Uterus (tissue), 3 donors: ENCODE measurements at regions not wholly inside any gene's neighbourhood (a gene's known extent, or its start where the extent isn't known, plus 50 kb on each side); places are given as distances from the start of the nearest gene placed in this dataset.

Experiments
- DNase-seq, 2 donors: peaks; one replicate each; pipeline ENCODE4 v3.0.0-alpha.2; 2019 to 2020
- H3K27ac ChIP-seq, 2 donors: fragments of 200-600 bp; sonication (generic); 1 replicate in 1 of 2; 2 replicates in 1 of 2; pipeline ENCODE4 v1.5.1; 2016 to 2018
- H3K27me3 ChIP-seq, 2 donors: fragments of 200-600 bp; sonication (generic); one replicate each; pipeline ENCODE4 v1.5.1; 2018 to 2019; ENCODE audit warnings: control low read depth in 1 of 2
- H3K36me3 ChIP-seq, 2 donors: fragments of 200-600 bp; sonication (generic); one replicate each; pipeline ENCODE4 v1.5.1; 2019; ENCODE audit warnings: control low read depth in 1 of 2
- H3K4me1 ChIP-seq, 2 donors: fragments of 200-600 bp; sonication (generic); one replicate each; pipeline ENCODE4 v1.5.1; 2018 to 2019; ENCODE audit warnings: control low read depth in 1 of 2
- H3K4me3 ChIP-seq, 2 donors: fragments of 200-600 bp; sonication (generic); 1 replicate in 1 of 2; 2 replicates in 1 of 2; pipeline ENCODE4 v1.5.1; 2018 to 2019; ENCODE audit warnings: mild to moderate bottlenecking in 1 of 2
- H3K9me3 ChIP-seq, 2 donors: fragments of 200-600 bp; sonication (generic); one replicate each; pipeline ENCODE4 v1.5.1; 2019; ENCODE audit warnings: control low read depth in 1 of 2
- POLR2A ChIP-seq, 2 donors: fragments of 450-650 bp; IDR thresholded peaks; one replicate each; pipeline ENCODE4 v1.6.1; 2016; ENCODE audit warnings: antibody characterized with exemption in 2 of 2, mild to moderate bottlenecking in 1 of 2, moderate library complexity in 1 of 2
- intact Hi-C: fragments of 100-400 bp; cut with DNase I; formaldehyde crosslinking; loops from one replicate; pipeline ENCODE4 v1.15.1; 2023; ENCODE audit warnings: low total_unique reads
- TF ChIP-seq, protein P1 (sequence below), 4 experiments: fragments of 200-600 bp in 2 of 4; fragments of 450-650 bp in 2 of 4; sonication (generic) in 2 of 4; IDR thresholded peaks; one replicate each; pipeline ENCODE4 v1.5.1; 2016 to 2019; ENCODE audit warnings: antibody characterized with exemption in 4 of 4, mild to moderate bottlenecking in 2 of 4, moderate library complexity in 1 of 4
- donor health status: DM: yes; HTN: yes; CAD: no.

DNA sequence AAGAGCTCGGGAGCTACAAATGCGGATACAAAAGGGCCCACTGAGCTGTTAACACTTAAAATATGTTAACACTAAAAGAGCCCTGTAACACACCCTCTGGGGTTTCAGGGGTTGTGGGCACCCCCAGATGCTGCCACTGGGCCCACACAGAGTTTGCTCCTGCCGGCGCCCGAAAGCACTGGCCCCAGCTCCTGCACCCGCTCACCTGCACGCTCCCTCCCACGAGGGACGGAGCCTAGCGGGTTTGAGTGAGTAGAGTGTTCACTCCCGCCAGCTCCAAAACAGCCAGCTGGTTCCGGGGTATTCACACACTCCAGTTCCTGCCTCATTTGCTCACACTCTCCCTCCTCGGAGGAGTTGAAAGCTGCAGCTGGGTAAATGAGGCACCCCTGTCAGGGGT lies 357.7 kb downstream of the ETNK1 start:
- H3K9me3 ChIP-seq: no peaks in the 10 kb centered on the region
- no peak for DNase-seq
- intact Hi-C loops: no loop called here
- no peaks in the 10 kb centered on the region for H3K36me3 ChIP-seq
- TF ChIP-seq POLR2A (IDR thresholded peaks at IDR 0.05): no peak
- TF ChIP-seq, protein P1, sequence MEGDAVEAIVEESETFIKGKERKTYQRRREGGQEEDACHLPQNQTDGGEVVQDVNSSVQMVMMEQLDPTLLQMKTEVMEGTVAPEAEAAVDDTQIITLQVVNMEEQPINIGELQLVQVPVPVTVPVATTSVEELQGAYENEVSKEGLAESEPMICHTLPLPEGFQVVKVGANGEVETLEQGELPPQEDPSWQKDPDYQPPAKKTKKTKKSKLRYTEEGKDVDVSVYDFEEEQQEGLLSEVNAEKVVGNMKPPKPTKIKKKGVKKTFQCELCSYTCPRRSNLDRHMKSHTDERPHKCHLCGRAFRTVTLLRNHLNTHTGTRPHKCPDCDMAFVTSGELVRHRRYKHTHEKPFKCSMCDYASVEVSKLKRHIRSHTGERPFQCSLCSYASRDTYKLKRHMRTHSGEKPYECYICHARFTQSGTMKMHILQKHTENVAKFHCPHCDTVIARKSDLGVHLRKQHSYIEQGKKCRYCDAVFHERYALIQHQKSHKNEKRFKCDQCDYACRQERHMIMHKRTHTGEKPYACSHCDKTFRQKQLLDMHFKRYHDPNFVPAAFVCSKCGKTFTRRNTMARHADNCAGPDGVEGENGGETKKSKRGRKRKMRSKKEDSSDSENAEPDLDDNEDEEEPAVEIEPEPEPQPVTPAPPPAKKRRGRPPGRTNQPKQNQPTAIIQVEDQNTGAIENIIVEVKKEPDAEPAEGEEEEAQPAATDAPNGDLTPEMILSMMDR (IDR thresholded peaks at IDR 0.05): no peak
- no peak overlapping the region for H3K4me3 ChIP-seq
- H3K27ac ChIP-seq: no peak overlapping the region
- H3K27me3 ChIP-seq: no peaks in the 10 kb centered on the region
- no peaks in the 10 kb centered on the region for H3K4me1 ChIP-seq

DNA sequence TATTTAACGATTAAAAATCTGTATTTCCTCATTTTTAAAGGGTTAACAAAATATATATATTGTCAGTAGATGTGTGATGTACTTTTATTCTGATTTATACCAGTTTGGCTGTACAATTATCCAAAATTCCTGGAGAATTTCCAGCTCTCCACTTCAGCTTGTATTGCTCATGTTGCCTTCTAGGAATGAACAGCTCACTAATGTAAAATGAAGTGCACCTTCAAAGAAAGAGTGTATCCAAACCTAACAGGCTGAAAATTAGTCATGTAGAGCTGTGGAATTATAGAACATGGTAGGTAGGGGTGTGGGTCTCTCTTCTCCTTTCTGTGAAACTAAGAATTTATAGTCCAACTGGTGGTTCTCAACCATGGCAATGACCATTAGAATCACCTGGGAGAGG lies 362.0 kb downstream of the ETNK1 start:
- no peaks in the 10 kb centered on the region for H3K9me3 ChIP-seq
- no peaks in the 10 kb centered on the region for H3K4me1 ChIP-seq
- H3K36me3 ChIP-seq: no peaks in the 10 kb centered on the region
- H3K27me3 ChIP-seq: no peaks in the 10 kb centered on the region
- intact Hi-C loops: no loop called here
- H3K4me3 ChIP-seq: no peak overlapping the region
- TF ChIP-seq, protein P1 (IDR thresholded peaks at IDR 0.05): no peak
- no peak for TF ChIP-seq POLR2A (IDR thresholded peaks at IDR 0.05)
- DNase-seq: no peak
- no peak overlapping the region for H3K27ac ChIP-seq

DNA sequence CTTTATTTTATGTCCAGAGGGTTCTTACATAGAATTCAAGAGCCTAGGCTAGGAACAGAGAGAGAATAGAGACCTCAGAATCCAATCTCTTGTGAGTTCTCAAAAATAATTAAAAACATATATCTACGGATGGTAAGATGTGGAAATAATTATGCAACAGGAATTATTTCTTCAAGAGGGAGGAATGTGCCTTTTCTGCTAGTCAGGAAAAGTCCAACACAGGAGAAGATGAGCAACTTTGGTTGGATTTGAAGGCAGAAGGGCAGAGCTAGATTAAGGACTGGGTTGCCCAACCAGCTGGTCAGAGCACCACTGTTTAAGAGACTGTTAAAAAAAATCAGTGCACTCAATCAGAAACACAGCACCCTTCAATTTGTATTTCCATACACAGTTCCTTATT lies 365.5 kb downstream of the ETNK1 start:
- intact Hi-C loops: no loop called here
- no peaks in the 10 kb centered on the region for H3K36me3 ChIP-seq

DNA sequence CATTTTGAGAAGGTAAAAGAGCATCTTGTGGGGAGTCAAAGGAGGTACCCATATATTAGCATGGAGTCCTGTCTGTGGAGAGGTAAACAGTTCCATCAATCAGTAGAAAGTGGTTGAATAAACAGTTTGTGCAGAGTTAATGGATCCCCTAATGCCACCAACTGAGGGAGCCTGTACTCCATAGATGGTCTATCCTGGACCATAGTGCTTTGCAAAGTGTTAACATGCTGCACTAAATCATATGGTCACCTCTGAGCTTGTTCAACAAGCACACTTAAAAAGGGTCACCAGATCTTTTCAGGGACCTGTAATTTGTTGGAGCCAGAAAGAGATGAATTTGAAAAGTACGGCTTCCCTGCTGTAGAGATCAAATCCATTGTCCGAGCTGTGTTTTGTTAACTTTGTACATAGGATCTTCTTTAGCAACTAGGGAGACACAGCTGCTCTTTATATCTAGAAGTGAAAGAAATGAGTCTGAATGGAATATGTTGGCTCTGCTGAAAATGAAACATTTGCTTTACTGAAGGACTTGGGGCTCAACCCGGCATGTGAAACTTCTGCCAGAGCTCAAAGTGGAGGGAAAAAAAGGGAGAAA lies 366.4 kb downstream of the ETNK1 start:
- no peaks in the 10 kb centered on the region for H3K36me3 ChIP-seq
- H3K27ac ChIP-seq: no peak overlapping the region
- intact Hi-C loops: no loop called here
- no peak for DNase-seq
- H3K4me1 ChIP-seq: no peaks in the 10 kb centered on the region
- no peak overlapping the region for H3K4me3 ChIP-seq
- TF ChIP-seq POLR2A (IDR thresholded peaks at IDR 0.05): no peak
- TF ChIP-seq, protein P1 (IDR thresholded peaks at IDR 0.05): no peak
- H3K9me3 ChIP-seq: no peaks in the 10 kb centered on the region
- no peaks in the 10 kb centered on the region for H3K27me3 ChIP-seq

More for the DNA sequence above, 365.5 kb downstream of the ETNK1 start:
- no peak for DNase-seq
- Histone ChIP-seq H3K4me3 (no peak overlapping the region), H3K4me1 (no peaks in the 10 kb centered on the region), H3K9me3 (no peaks in the 10 kb centered on the region), H3K27ac (no peak overlapping the region), H3K27me3 (no peaks in the 10 kb centered on the region)
- TF ChIP-seq, protein P1 (IDR thresholded peaks at IDR 0.05): no peak
- TF ChIP-seq POLR2A (IDR thresholded peaks at IDR 0.05): no peak

DNA sequence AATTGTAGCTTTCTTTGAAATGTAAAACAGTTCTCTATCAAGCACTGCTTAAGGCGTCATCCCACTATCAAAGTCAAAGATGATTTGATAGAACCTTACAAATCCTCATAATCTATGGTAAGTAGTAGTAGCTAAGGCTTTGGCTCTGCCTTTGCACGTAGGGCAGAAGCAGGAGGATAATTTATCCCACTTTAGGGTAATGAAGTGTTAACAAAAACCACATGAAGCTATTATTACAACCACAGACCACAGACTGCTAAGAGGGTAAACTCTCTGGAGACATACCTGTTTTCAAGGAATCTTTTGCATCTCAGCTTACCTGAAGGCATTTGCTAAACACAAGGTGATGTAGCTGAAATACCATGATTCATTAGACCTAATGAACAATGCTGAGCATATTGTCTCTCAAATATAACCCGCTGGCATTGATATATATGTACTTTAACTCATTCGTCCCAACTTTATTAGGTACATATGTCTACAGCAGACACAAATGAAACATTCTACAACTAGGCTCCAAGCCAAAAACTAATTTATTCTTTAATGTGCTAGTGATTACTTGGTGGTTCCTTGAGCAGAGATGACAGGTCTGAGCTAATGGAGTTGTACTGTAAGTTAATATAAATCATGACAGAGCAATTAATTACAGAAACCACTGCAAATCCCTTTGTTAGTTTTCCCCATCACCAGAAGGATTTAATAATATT lies 368.8 kb downstream of the ETNK1 start:
- Histone ChIP-seq H3K4me1 (no peaks in the 10 kb centered on the region), H3K4me3 (no peak overlapping the region), H3K9me3 (no peaks in the 10 kb centered on the region), H3K27ac (no peak overlapping the region), H3K36me3 (no peaks in the 10 kb centered on the region), H3K27me3 (no peaks in the 10 kb centered on the region)
- intact Hi-C loops: no loop called here
- no peak for DNase-seq
- TF ChIP-seq, protein P1 (IDR thresholded peaks at IDR 0.05): no peak
- no peak for TF ChIP-seq POLR2A (IDR thresholded peaks at IDR 0.05)
